Transverse colon (tissue), 4 donors: ENCODE measurements at regions not wholly inside any gene's neighbourhood (a gene's known extent, or its start where the extent isn't known, plus 50 kb on each side); places are given as distances from the start of the nearest gene placed in this dataset.

Source experiments
- EP300 ChIP-seq: sonication (generic); formaldehyde crosslinking; IDR thresholded peaks from one replicate; pipeline ENCODE4 v1.6.1; 2017; ENCODE audit warnings: antibody characterized with exemption, low read depth
- POLR2A ChIP-seq: fragments of 450-650 bp; IDR thresholded peaks from one replicate; pipeline ENCODE4 v1.6.1; 2016; ENCODE audit warnings: antibody characterized with exemption, mild to moderate bottlenecking, moderate library complexity
- POLR2AphosphoS5 ChIP-seq, 3 donors: sonication (generic); formaldehyde crosslinking; IDR thresholded peaks; one replicate each; pipeline ENCODE4 v1.6.1; 2016; ENCODE audit warnings: antibody characterized with exemption in 3 of 3
- TF ChIP-seq, protein P1 (sequence below), 5 experiments: fragments of 200-600 bp in 3 of 5; fragments of 450-650 bp in 2 of 5; sonication (generic) in 3 of 5; IDR thresholded peaks; 1 replicate in 2 of 5; 2 replicates in 3 of 5; pipeline ENCODE4 v1.5.1; 2016 to 2017; ENCODE audit warnings: antibody characterized with exemption in 5 of 5, inconsistent platforms in 3 of 5, mild to moderate bottlenecking in 2 of 5, moderate library complexity in 1 of 5

DNA sequence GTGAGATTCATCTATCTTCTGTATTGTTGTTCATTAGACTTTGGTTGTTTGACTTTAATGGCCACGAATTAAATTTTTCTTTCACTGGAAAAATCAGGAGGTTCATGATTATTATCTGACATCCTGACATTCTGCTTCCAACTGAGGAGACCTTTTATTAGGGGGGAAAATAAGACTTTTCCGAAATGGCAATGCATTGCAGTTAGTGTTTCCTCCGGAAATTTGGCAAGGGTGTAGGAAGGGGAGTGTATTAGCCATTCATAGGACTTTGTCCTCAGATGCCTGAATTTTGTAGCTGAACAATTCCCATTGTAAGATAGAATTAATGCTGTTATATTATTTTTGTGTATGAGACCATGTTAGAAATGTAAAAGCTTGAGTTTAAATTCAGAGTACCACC, 450.6 kb upstream of the TGFBR2 start:
- TF ChIP-seq, protein P1, sequence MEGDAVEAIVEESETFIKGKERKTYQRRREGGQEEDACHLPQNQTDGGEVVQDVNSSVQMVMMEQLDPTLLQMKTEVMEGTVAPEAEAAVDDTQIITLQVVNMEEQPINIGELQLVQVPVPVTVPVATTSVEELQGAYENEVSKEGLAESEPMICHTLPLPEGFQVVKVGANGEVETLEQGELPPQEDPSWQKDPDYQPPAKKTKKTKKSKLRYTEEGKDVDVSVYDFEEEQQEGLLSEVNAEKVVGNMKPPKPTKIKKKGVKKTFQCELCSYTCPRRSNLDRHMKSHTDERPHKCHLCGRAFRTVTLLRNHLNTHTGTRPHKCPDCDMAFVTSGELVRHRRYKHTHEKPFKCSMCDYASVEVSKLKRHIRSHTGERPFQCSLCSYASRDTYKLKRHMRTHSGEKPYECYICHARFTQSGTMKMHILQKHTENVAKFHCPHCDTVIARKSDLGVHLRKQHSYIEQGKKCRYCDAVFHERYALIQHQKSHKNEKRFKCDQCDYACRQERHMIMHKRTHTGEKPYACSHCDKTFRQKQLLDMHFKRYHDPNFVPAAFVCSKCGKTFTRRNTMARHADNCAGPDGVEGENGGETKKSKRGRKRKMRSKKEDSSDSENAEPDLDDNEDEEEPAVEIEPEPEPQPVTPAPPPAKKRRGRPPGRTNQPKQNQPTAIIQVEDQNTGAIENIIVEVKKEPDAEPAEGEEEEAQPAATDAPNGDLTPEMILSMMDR (IDR thresholded peaks at IDR 0.05), result no peak
- no peak for TF ChIP-seq POLR2A
- no peak for TF ChIP-seq POLR2AphosphoS5 (IDR thresholded peaks at IDR 0.05)
- no peak for TF ChIP-seq EP300
